ENCODE measurements at regions not wholly inside any gene's neighbourhood (a gene's known extent, or its start where the extent isn't known, plus 50 kb on each side); places are given as distances from the start of the nearest gene placed in this dataset.

DNA sequence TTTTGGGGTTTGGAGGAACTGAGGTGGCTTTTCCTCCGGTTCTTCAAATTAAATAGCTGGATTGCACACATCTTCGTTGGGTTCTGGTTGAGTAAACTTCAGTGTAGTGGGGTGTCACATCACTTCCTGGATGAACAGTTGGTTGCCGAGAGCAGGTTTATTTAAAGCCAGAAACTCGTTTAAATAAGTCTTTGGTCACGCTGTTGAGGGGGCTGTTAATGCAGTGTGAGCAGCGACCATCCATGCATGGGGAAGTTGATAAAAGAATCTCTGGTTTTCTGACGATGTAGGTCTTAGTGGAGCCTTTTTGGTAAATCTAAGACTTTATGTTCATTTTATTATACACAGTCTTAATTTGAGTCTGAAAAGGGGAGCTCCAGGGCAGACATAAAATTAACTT is 351.2 kb upstream of the ARGLU1 start:
- no peak for DNase-seq (ENCODE audit: low read depth)
- TF ChIP-seq, protein P1, sequence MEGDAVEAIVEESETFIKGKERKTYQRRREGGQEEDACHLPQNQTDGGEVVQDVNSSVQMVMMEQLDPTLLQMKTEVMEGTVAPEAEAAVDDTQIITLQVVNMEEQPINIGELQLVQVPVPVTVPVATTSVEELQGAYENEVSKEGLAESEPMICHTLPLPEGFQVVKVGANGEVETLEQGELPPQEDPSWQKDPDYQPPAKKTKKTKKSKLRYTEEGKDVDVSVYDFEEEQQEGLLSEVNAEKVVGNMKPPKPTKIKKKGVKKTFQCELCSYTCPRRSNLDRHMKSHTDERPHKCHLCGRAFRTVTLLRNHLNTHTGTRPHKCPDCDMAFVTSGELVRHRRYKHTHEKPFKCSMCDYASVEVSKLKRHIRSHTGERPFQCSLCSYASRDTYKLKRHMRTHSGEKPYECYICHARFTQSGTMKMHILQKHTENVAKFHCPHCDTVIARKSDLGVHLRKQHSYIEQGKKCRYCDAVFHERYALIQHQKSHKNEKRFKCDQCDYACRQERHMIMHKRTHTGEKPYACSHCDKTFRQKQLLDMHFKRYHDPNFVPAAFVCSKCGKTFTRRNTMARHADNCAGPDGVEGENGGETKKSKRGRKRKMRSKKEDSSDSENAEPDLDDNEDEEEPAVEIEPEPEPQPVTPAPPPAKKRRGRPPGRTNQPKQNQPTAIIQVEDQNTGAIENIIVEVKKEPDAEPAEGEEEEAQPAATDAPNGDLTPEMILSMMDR (IDR thresholded peaks at IDR 0.05; ENCODE audit: insufficient read depth, low read depth, low read length, missing control alignments), result no peak
- no peak overlapping the region for H3K4me3 ChIP-seq (ENCODE audit: low read length)

DNA sequence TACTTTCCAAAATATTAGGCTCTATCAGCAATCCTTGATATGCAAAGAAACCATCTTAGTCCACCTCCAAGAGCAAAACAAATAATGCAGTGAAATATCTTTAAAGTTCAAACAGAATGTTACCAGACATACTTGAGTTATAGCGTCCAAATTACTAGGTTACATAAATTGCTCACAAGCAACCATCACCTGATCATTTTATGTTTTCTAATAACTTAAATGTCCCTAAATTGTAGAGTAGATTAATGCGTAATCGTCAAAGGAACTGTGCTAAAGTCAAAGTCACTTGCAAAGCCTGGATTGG is 350.6 kb upstream of the ARGLU1 start:
- no peak for DNase-seq (ENCODE audit: low read depth)
- TF ChIP-seq, protein P1 (IDR thresholded peaks at IDR 0.05; ENCODE audit: insufficient read depth, low read depth, low read length, missing control alignments), result no peak
- no peak overlapping the region for H3K4me3 ChIP-seq (ENCODE audit: low read length)

DNA sequence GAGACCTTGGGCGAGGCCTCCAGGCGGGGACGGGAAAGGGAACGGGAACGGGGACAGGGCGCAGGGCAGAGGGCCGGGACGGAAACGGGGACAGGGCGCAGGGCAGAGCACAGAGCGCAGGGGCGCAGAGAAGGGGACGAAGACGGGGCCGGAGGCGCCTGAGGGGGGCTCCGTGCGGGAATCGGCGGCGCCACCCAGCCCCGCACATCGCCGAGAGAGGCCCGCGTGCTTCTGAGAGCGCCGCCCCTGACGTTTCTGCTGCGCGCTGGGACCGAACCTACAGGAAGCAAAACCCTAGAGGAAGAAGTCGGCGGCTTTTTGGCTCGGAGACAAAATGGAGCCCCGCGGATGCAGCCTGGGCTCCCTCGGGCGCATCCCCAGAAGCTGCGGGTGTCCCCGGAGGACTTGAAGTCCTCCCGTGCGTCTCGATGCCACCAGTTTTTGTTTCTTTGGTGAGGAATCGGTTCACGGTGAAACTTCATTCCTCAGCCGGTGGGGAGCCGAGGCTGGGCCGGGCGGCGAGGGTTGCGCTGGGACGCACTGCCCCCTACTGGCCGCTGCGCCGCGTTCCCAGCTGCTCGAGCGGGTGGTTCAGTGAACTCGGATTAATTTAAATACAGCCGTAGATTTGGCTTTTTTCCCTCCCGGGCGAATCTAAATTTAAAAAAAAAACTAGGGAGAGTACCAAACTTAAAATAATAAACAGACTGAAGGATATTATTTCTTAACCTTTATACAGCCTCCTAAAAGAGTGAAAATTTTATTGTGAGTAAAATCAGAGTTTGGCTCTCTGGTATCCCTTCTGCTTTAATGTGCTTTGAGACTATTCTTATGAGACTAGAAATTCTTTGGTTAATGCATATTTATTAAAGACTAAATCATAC is 350.0 kb upstream of the ARGLU1 start:
- peak; percentile 69 for DNase-seq (ENCODE audit: low read depth)
- TF ChIP-seq, protein P1 (IDR thresholded peaks at IDR 0.05; ENCODE audit: insufficient read depth, low read depth, low read length, missing control alignments), result peak; percentile 76
- H3K4me3 ChIP-seq (ENCODE audit: low read length), result peak overlapping the region; percentile 66

DNA sequence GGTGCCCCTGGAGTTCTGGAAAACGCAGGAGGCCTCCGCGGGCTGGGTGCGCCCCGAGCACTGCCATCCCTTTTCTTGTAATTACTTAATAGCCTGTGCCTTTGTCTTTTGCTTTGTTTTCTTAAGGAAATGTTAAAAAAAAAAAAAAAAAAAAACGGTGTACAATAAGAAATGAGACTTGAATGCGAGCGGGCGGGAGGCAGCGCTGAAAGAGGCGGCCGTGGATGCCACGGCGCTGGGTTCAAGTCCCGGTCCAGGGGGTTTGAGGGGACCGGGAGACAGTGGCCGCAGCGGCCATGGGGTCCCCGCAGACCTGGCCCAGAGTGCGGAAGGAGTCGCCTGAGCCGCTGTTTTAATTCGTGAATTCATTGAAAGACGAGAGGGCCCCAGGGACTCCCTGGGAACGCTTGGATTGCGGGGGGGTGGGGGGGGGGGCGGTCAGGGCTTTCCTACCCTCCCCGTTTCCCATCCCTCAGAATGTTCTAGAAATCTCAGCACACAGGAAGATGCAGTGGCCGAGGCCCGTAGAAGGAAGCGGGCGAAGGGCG is 349.2 kb upstream of the ARGLU1 start:
- DNase-seq (ENCODE audit: low read depth), result no peak
- H3K4me3 ChIP-seq (ENCODE audit: low read length), result peak overlapping the region; percentile 66
- TF ChIP-seq, protein P1 (IDR thresholded peaks at IDR 0.05; ENCODE audit: insufficient read depth, low read depth, low read length, missing control alignments), result no peak

DNA sequence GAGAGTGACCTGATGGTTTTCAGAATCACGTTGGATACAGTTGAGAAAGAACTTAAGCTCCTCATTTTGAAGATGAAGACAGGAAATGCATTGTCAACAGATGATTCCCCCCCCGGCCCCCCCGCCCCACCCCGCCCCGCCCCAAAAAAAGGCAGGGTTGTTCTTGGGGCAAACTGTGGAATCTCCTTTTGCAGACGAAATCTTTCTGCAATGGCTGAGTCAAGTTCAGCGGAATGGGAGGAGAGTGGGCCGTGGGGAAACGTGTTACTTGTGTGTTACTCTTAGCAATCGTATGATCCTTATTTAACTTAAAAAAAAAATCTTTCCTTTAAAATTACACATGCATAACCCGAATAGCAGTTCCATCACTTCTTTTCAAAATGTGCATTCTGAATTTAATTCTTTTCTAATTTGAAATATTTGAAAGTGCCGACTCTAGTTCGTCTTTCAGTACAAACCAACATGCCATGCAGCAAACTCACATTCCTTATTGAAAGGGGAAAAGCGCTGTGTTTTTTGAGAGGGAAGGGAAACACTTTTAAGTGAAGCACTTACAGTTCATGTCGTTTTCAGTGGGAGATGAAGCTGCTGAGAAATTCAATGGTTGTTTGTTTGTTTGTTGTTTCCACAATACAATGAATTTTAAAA is 348.5 kb upstream of the ARGLU1 start:
- no peak for DNase-seq (ENCODE audit: low read depth)
- TF ChIP-seq, protein P1 (IDR thresholded peaks at IDR 0.05; ENCODE audit: insufficient read depth, low read depth, low read length, missing control alignments), result no peak

DNA sequence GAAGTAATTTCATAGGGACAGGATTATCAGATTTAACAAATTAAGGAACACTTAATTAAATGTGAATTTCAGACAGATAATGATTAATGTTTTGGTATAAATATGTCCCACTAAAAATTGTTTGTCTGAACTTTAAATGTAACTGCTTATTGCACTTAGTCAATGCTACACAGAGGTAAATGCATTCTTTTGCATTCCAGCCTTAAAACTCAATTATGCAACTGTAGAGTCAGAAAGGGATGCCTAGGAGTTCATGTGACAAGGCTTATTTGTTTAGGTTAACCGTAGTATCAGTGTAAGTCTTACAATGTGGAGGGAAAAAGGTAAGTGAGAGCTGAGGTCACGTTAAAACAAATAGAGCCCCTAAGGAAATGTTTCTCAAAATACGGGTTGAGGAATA is 347.2 kb upstream of the ARGLU1 start:
- no peak for DNase-seq (ENCODE audit: low read depth)
- TF ChIP-seq, protein P1 (IDR thresholded peaks at IDR 0.05; ENCODE audit: insufficient read depth, low read depth, low read length, missing control alignments), result no peak
- H3K4me3 ChIP-seq (ENCODE audit: low read length), result no peak overlapping the region

More for the DNA sequence above, 348.5 kb upstream of the ARGLU1 start:
- H3K4me3 ChIP-seq (ENCODE audit: low read length), result no peak overlapping the region
